Memory B cell (primary cell): ENCODE measurements at regions not wholly inside any gene's neighbourhood (a gene's known extent, or its start where the extent isn't known, plus 50 kb on each side); places are given as distances from the start of the nearest gene placed in this dataset.
"Not testable (repeated sequence)": the region's sequence is repeated elsewhere in the genome, so short reads cannot be mapped to it uniquely, and the experiment has no call there.

ENCODE experiments used
- ATAC-seq: fragments of 150-1000 bp; cut with Tn5 transposase; 2 replicates; pipeline ENCODE4 v1.10.0; 2021; ENCODE audit warnings: low read depth, mild to moderate bottlenecking, moderate library complexity
- DNase-seq, 2 donors: peaks; one replicate each; pipeline ENCODE4 v3.0.0; 2022; ENCODE audit warnings: low spot score in 2 of 2
- H3K27ac Mint-ChIP-seq: one replicate; pipeline ENCODE4 v1.8.0; 2022; ENCODE audit warnings: mild to moderate bottlenecking, moderate library complexity, mixed read lengths
- H3K27me3 Mint-ChIP-seq: one replicate; pipeline ENCODE4 v1.8.0; 2022; ENCODE audit warnings: mixed read lengths
- H3K36me3 Mint-ChIP-seq: one replicate; pipeline ENCODE4 v1.8.0; 2022; ENCODE audit warnings: mild to moderate bottlenecking, mixed read lengths
- H3K4me1 Mint-ChIP-seq: one replicate; pipeline ENCODE4 v1.8.0; 2022; ENCODE audit warnings: mixed read lengths
- H3K4me3 Mint-ChIP-seq: one replicate; pipeline ENCODE4 v1.8.0; 2022; ENCODE audit warnings: mild to moderate bottlenecking, moderate library complexity, mixed read lengths
- H3K9me3 Mint-ChIP-seq: one replicate; pipeline ENCODE4 v1.8.0; 2022; ENCODE audit warnings: mixed read lengths

- Mint-ChIP-seq H3K4me1 (no peaks in the 10 kb centered on the region), H3K27me3 (peaks cover 8% of the 10 kb centered on the region), H3K36me3 (no peaks in the 10 kb centered on the region), H3K27ac (no peak overlapping the region), H3K4me3 (no peak overlapping the region), H3K9me3 (no peaks in the 10 kb centered on the region)
- ATAC-seq: no peak
- no peak for DNase-seq
Measured at GRCh38 chr4:159410076-159410777, 307.3 kb downstream of the RAPGEF2 start.

- H3K27ac Mint-ChIP-seq: no peak overlapping the region
- ATAC-seq (no peak), DNase-seq (no peak)
- H3K36me3 Mint-ChIP-seq: no peaks in the 10 kb centered on the region
- H3K4me3 Mint-ChIP-seq: no peak overlapping the region
- H3K9me3 Mint-ChIP-seq: no peaks in the 10 kb centered on the region
- H3K27me3 Mint-ChIP-seq: peaks cover 8% of the 10 kb centered on the region
- no peaks in the 10 kb centered on the region for H3K4me1 Mint-ChIP-seq
Measured at GRCh38 chr4:159410891-159411290, 308.0 kb downstream of the RAPGEF2 start.

GRCh38 chr4:159413306-159413943 lies 310.5 kb downstream of the RAPGEF2 start:
- DNase-seq: no peak
- no peak for ATAC-seq
- Mint-ChIP-seq H3K4me1 (no peaks in the 10 kb centered on the region), H3K27ac (no peak overlapping the region), H3K36me3 (peaks cover 1% of the 10 kb centered on the region), H3K4me3 (no peak overlapping the region), H3K9me3 (peaks cover 1% of the 10 kb centered on the region), H3K27me3 (peaks cover 5% of the 10 kb centered on the region)

- no peak for ATAC-seq
- no peak overlapping the region for H3K27ac Mint-ChIP-seq
Measured at GRCh38 chr4:159414305-159414704, 311.4 kb downstream of the RAPGEF2 start.

GRCh38 chr4:159416073-159416472 lies 313.2 kb downstream of the RAPGEF2 start:
- no peak overlapping the region for H3K4me3 Mint-ChIP-seq
- no peak overlapping the region for H3K27ac Mint-ChIP-seq
- ATAC-seq (no peak), DNase-seq (no peak)
- H3K36me3 Mint-ChIP-seq: peaks cover 1% of the 10 kb centered on the region
- H3K4me1 Mint-ChIP-seq: no peaks in the 10 kb centered on the region
- H3K27me3 Mint-ChIP-seq: peaks cover 5% of the 10 kb centered on the region
- H3K9me3 Mint-ChIP-seq: peaks cover 3% of the 10 kb centered on the region

More at GRCh38 chr4:159414305-159414704, 311.4 kb downstream of the RAPGEF2 start:
- no peaks in the 10 kb centered on the region for H3K4me1 Mint-ChIP-seq
- H3K4me3 Mint-ChIP-seq: no peak overlapping the region
- H3K9me3 Mint-ChIP-seq: peaks cover 1% of the 10 kb centered on the region
- H3K27me3 Mint-ChIP-seq: peaks cover 5% of the 10 kb centered on the region
- DNase-seq: no peak
- peaks cover 1% of the 10 kb centered on the region for H3K36me3 Mint-ChIP-seq

- H3K4me1 Mint-ChIP-seq: no peaks in the 10 kb centered on the region
Measured at GRCh38 chr4:159416996-159417395, 314.1 kb downstream of the RAPGEF2 start.

GRCh38 chr4:159420162-159421057 lies 317.5 kb downstream of the RAPGEF2 start:
- H3K36me3 Mint-ChIP-seq: peaks cover 1% of the 10 kb centered on the region
- no peaks in the 10 kb centered on the region for H3K27me3 Mint-ChIP-seq
- H3K4me3 Mint-ChIP-seq: no peak overlapping the region
- no peak overlapping the region for H3K27ac Mint-ChIP-seq
- peaks cover 3% of the 10 kb centered on the region for H3K9me3 Mint-ChIP-seq
- no peaks in the 10 kb centered on the region for H3K4me1 Mint-ChIP-seq
- ATAC-seq: no peak
- no peak for DNase-seq

More at GRCh38 chr4:159416996-159417395, 314.1 kb downstream of the RAPGEF2 start:
- Mint-ChIP-seq H3K27me3 (peaks cover 5% of the 10 kb centered on the region), H3K27ac (no peak overlapping the region), H3K9me3 (peaks cover 3% of the 10 kb centered on the region), H3K4me3 (no peak overlapping the region), H3K36me3 (peaks cover 1% of the 10 kb centered on the region)
- ATAC-seq: no peak
- no peak for DNase-seq

- not testable (repeated sequence) for ATAC-seq, H3K4me3 Mint-ChIP-seq, H3K36me3 Mint-ChIP-seq, H3K27me3 Mint-ChIP-seq, H3K9me3 Mint-ChIP-seq, H3K4me1 Mint-ChIP-seq, DNase-seq, H3K27ac Mint-ChIP-seq
Measured at GRCh38 chr4:159421058-159421419, 318.2 kb downstream of the RAPGEF2 start.

GRCh38 chr4:159422019-159422418 lies 319.1 kb downstream of the RAPGEF2 start:
- no peak for ATAC-seq
- DNase-seq: no peak

GRCh38 chr4:159422626-159423025 lies 319.7 kb downstream of the RAPGEF2 start:
- Mint-ChIP-seq H3K27me3 (no peaks in the 10 kb centered on the region), H3K27ac (no peak overlapping the region), H3K9me3 (peaks cover 1% of the 10 kb centered on the region), H3K4me1 (no peaks in the 10 kb centered on the region), H3K36me3 (no peaks in the 10 kb centered on the region), H3K4me3 (no peak overlapping the region)
- DNase-seq: no peak
- ATAC-seq: no peak

More at GRCh38 chr4:159422019-159422418, 319.1 kb downstream of the RAPGEF2 start:
- Mint-ChIP-seq H3K9me3 (peaks cover 3% of the 10 kb centered on the region), H3K27me3 (no peaks in the 10 kb centered on the region), H3K4me1 (no peaks in the 10 kb centered on the region), H3K36me3 (peaks cover 1% of the 10 kb centered on the region), H3K4me3 (no peak overlapping the region), H3K27ac (no peak overlapping the region)

- H3K4me1 Mint-ChIP-seq: no peaks in the 10 kb centered on the region
- H3K27ac Mint-ChIP-seq: no peak overlapping the region
- no peak for DNase-seq
- H3K9me3 Mint-ChIP-seq: no peaks in the 10 kb centered on the region
- H3K4me3 Mint-ChIP-seq: no peak overlapping the region
- H3K36me3 Mint-ChIP-seq: no peaks in the 10 kb centered on the region
- no peaks in the 10 kb centered on the region for H3K27me3 Mint-ChIP-seq
- ATAC-seq: no peak
Measured at GRCh38 chr4:159425737-159426305, 322.9 kb downstream of the RAPGEF2 start.

GRCh38 chr4:159428293-159428692 lies 325.4 kb downstream of the RAPGEF2 start:
- H3K36me3 Mint-ChIP-seq: no peaks in the 10 kb centered on the region
- no peak for DNase-seq
- H3K4me3 Mint-ChIP-seq: no peak overlapping the region
- no peaks in the 10 kb centered on the region for H3K4me1 Mint-ChIP-seq
- peaks cover 2% of the 10 kb centered on the region for H3K27me3 Mint-ChIP-seq
- no peak overlapping the region for H3K27ac Mint-ChIP-seq
- ATAC-seq: no peak
- H3K9me3 Mint-ChIP-seq: no peaks in the 10 kb centered on the region

GRCh38 chr4:159428975-159429692 lies 326.3 kb downstream of the RAPGEF2 start:
- H3K4me3 Mint-ChIP-seq: no peak overlapping the region
- H3K27ac Mint-ChIP-seq: no peak overlapping the region
- no peaks in the 10 kb centered on the region for H3K36me3 Mint-ChIP-seq
- ATAC-seq (no peak), DNase-seq (no peak)
- H3K4me1 Mint-ChIP-seq: no peaks in the 10 kb centered on the region
- H3K9me3 Mint-ChIP-seq: no peaks in the 10 kb centered on the region
- peaks cover 2% of the 10 kb centered on the region for H3K27me3 Mint-ChIP-seq
